ENCODE measurements at regions not wholly inside any gene's neighbourhood (a gene's known extent, or its start where the extent isn't known, plus 50 kb on each side); places are given as distances from the start of the nearest gene placed in this dataset.

DNA sequence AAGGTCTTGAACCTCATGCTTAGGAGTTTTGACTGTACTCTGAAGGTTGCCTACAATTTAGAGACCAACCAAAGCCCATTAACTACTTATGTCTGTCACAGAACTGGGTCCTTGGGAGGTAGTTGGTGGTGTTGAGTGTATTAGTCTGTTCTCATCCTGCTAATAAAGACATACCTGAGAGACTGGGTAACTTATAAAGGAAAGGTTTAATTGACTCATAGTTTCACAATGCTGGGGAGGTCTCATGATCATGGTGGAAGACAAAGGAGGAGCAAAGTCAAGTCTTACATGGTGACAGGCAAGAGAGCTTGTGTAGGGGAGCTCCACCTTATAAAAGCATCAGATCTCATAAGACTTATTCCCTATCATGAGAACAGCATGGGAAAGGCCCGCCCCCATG lies 319.6 kb upstream of the ZMIZ1 start:
- Histone ChIP-seq H3K9me2 (no peaks in the 10 kb centered on the region), H3K27me3 (ENCODE audit: insufficient read depth) (no peaks in the 10 kb centered on the region), H3K4me3 (ENCODE audit: low read depth in 2 of 2, low read length in 1 of 2) (no peak overlapping the region), H3K9me3 (no peaks in the 10 kb centered on the region), H4K20me1 (ENCODE audit: insufficient read depth) (no peaks in the 10 kb centered on the region), H2AFZ (ENCODE audit: low read depth) (no peak overlapping the region), H3F3A (replicated peaks; ENCODE audit: insufficient read depth) (no peaks in the 10 kb centered on the region), H3K9ac (no peak overlapping the region), H3K27ac (ENCODE audit: low read depth in 2 of 2, low read length in 1 of 2) (no peak overlapping the region), H3K79me2 (ENCODE audit: insufficient read depth) (no peaks in the 10 kb centered on the region), H3K36me3 (replicated peaks in 1 of 2; ENCODE audit: control insufficient read depth in 1 of 2, insufficient read depth in 2 of 2, low read length in 1 of 2) (no peaks in the 10 kb centered on the region), H3K4me1 (ENCODE audit: control insufficient read depth in 1 of 2, insufficient read depth in 2 of 2, low read depth in 1 of 2, low read length in 1 of 2) (peaks cover 4 to 51% of the 10 kb centered on the region in 2 experiments; a peak in 3 of 4 replicates), H3K4me2 (no peak overlapping the region)
- CTCF ChIA-PET: interaction anchor here (0.8 kb wide), 1 partner anchor 702 kb away, joined by 3 read pairs; no protein-coding TSS in a partner anchor
- TF ChIP-seq, protein P1, sequence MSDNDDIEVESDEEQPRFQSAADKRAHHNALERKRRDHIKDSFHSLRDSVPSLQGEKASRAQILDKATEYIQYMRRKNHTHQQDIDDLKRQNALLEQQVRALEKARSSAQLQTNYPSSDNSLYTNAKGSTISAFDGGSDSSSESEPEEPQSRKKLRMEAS (IDR thresholded peaks at IDR 0.05; ENCODE audit: low read depth): no peak
- TF ChIP-seq FOSL2 (IDR thresholded peaks at IDR 0.05; ENCODE audit: borderline replicate concordance, low read depth) (no peak), GABPA (IDR thresholded peaks at IDR 0.05; ENCODE audit: low read depth) (no peak), NFIC (IDR thresholded peaks at IDR 0.05; ENCODE audit: borderline replicate concordance) (no peak), EP300 (IDR thresholded peaks at IDR 0.05; ENCODE audit: borderline replicate concordance in 1 of 2, low read depth in 1 of 2, low read length in 1 of 2) (no peak), RFX5 (IDR thresholded peaks at IDR 0.05; ENCODE audit: low read length) (no peak), MXI1 (IDR thresholded peaks at IDR 0.05; ENCODE audit: low read depth, low read length) (no peak)
- TF ChIP-seq, protein P2, sequence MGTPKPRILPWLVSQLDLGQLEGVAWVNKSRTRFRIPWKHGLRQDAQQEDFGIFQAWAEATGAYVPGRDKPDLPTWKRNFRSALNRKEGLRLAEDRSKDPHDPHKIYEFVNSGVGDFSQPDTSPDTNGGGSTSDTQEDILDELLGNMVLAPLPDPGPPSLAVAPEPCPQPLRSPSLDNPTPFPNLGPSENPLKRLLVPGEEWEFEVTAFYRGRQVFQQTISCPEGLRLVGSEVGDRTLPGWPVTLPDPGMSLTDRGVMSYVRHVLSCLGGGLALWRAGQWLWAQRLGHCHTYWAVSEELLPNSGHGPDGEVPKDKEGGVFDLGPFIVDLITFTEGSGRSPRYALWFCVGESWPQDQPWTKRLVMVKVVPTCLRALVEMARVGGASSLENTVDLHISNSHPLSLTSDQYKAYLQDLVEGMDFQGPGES (IDR thresholded peaks at IDR 0.05; ENCODE audit: low read depth, low read length): no peak
- TF ChIP-seq, protein P3, sequence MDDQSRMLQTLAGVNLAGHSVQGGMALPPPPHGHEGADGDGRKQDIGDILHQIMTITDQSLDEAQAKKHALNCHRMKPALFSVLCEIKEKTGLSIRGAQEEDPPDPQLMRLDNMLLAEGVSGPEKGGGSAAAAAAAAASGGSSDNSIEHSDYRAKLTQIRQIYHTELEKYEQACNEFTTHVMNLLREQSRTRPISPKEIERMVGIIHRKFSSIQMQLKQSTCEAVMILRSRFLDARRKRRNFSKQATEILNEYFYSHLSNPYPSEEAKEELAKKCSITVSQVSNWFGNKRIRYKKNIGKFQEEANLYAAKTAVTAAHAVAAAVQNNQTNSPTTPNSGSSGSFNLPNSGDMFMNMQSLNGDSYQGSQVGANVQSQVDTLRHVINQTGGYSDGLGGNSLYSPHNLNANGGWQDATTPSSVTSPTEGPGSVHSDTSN (IDR thresholded peaks at IDR 0.05): no peak
- POLR2A ChIA-PET: no interaction called here
- 41% methylated on average over 1 of the region's 1 CpG for WGBS (ENCODE audit: low lambda C conversion rate)
- DNase-seq: no peak

DNA sequence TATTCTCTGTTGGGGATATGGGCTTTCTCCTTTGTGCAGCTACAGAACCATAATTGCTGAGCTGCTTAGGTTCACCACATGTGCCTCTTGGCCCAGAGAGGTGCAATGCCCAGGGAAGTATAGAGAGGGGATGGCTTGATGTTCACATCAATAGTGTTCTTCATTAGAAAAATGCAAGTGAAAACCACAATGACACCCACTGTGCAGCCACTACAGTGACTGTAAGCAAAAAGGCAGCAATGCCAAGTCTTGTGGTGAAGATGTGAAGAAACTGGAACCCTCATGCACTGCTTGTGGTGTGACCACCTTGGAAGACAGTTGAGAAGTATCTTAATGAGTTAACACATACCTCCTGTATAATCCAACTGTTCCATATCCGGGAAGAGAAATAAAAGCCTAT lies 318.9 kb upstream of the ZMIZ1 start:
- H3K79me2 ChIP-seq (ENCODE audit: insufficient read depth): no peaks in the 10 kb centered on the region
- H3K9me3 ChIP-seq: no peaks in the 10 kb centered on the region
- 92% methylated on average over 1 of the region's 1 CpG for WGBS (ENCODE audit: low lambda C conversion rate)
- ChIA-PET POLR2A (no interaction called here), CTCF (interaction anchor here (0.7 to 0.8 kb wide), 2 partner anchors 114 to 702 kb away, joined by 3 read pairs; no protein-coding TSS in a partner anchor)
- no peak for TF ChIP-seq GABPA (IDR thresholded peaks at IDR 0.05; ENCODE audit: low read depth)
- TF ChIP-seq, protein P1 (IDR thresholded peaks at IDR 0.05; ENCODE audit: low read depth): no peak
- no peak overlapping the region for H3K9ac ChIP-seq
- H3K4me1 ChIP-seq (ENCODE audit: control insufficient read depth in 1 of 2, insufficient read depth in 2 of 2, low read depth in 1 of 2, low read length in 1 of 2): peaks cover 5 to 51% of the 10 kb centered on the region in 2 experiments; a peak in 3 of 4 replicates
- no peaks in the 10 kb centered on the region for H3K9me2 ChIP-seq
- no peak overlapping the region for H3K27ac ChIP-seq (ENCODE audit: low read depth in 2 of 2, low read length in 1 of 2)
- no peak overlapping the region for H3K4me3 ChIP-seq (ENCODE audit: low read depth in 2 of 2, low read length in 1 of 2)
- no peaks in the 10 kb centered on the region for H3K36me3 ChIP-seq (replicated peaks in 1 of 2; ENCODE audit: control insufficient read depth in 1 of 2, insufficient read depth in 2 of 2, low read length in 1 of 2)
- no peak overlapping the region for H3K4me2 ChIP-seq
- H3K27me3 ChIP-seq (ENCODE audit: insufficient read depth): no peaks in the 10 kb centered on the region
- H4K20me1 ChIP-seq (ENCODE audit: insufficient read depth): no peaks in the 10 kb centered on the region
- no peak overlapping the region for H2AFZ ChIP-seq (ENCODE audit: low read depth)
- no peak for DNase-seq
- H3F3A ChIP-seq (replicated peaks; ENCODE audit: insufficient read depth): no peaks in the 10 kb centered on the region
